HT1080 (cell line): ENCODE measurements at regions not wholly inside any gene's neighbourhood (a gene's known extent, or its start where the extent isn't known, plus 50 kb on each side); places are given as distances from the start of the nearest gene placed in this dataset.
"Not testable (repeated sequence)": the region's sequence is repeated elsewhere in the genome, so short reads cannot be mapped to it uniquely, and the experiment has no call there.

ENCODE experiments used
- DNase-seq: peaks from one replicate; pipeline ENCODE4 v3.0.0-alpha.2; 2015; ENCODE audit warnings: low read depth

- DNase-seq, result no peak
Measured at GRCh38 chr6:139982195-139982594, 607.7 kb upstream of the CITED2 start.

- peak; percentile 17 for DNase-seq
Measured at GRCh38 chr6:139981768-139982181, 607.3 kb upstream of the CITED2 start.

GRCh38 chr6:139981066-139981624 is 606.7 kb upstream of the CITED2 start:
- DNase-seq, result no peak

GRCh38 chr6:139980631-139981030 is 606.2 kb upstream of the CITED2 start:
- not testable (repeated sequence) for DNase-seq

GRCh38 chr6:139979021-139979725 is 604.7 kb upstream of the CITED2 start:
- DNase-seq, result no peak

- peak; percentile 40 for DNase-seq
Measured at GRCh38 chr6:139977887-139978332, 603.5 kb upstream of the CITED2 start.

- peak; percentile 64 for DNase-seq
Measured at GRCh38 chr6:139973669-139974344, 599.4 kb upstream of the CITED2 start.

GRCh38 chr6:139972116-139972515 is 597.7 kb upstream of the CITED2 start:
- no peak for DNase-seq

- DNase-seq, result peak; percentile 18
Measured at GRCh38 chr6:139970591-139970991, 596.1 kb upstream of the CITED2 start.

GRCh38 chr6:139967497-139967896 is 593.0 kb upstream of the CITED2 start:
- DNase-seq, result no peak

- DNase-seq, result no peak
Measured at GRCh38 chr6:139965393-139965792, 590.9 kb upstream of the CITED2 start.

- no peak for DNase-seq
Measured at GRCh38 chr6:139964737-139965136, 590.3 kb upstream of the CITED2 start.

GRCh38 chr6:139962654-139963347 is 588.4 kb upstream of the CITED2 start:
- DNase-seq, result no peak

GRCh38 chr6:139961190-139961589 is 586.7 kb upstream of the CITED2 start:
- DNase-seq, result no peak

GRCh38 chr6:139960671-139961070 is 586.2 kb upstream of the CITED2 start:
- no peak for DNase-seq

GRCh38 chr6:139955366-139956155 is 581.1 kb upstream of the CITED2 start:
- DNase-seq, result no peak

GRCh38 chr6:139954463-139955071 is 580.1 kb upstream of the CITED2 start:
- DNase-seq, result no peak

GRCh38 chr6:139953780-139954179 is 579.3 kb upstream of the CITED2 start:
- not testable (repeated sequence) for DNase-seq

GRCh38 chr6:139951172-139951571 is 576.7 kb upstream of the CITED2 start:
- DNase-seq, result no peak

- DNase-seq, result no peak
Measured at GRCh38 chr6:139944976-139945375, 570.5 kb upstream of the CITED2 start.

GRCh38 chr6:139944131-139944530 is 569.7 kb upstream of the CITED2 start:
- DNase-seq, result no peak
